ENCODE measurements at regions not wholly inside any gene's neighbourhood (a gene's known extent, or its start where the extent isn't known, plus 50 kb on each side); places are given as distances from the start of the nearest gene placed in this dataset.
"Not testable (repeated sequence)": the region's sequence is repeated elsewhere in the genome, so short reads cannot be mapped to it uniquely, and the experiment has no call there.

GRCh38 chr20:23142162-23143050 is 56.3 kb upstream of the CD93 start:
- DNase-seq (ENCODE audit: low read depth in 3 of 3, low spot score in 2 of 3), result no peak

GRCh38 chr20:23141450-23142161 is 55.5 kb upstream of the CD93 start:
- DNase-seq (ENCODE audit: low read depth in 3 of 3, low spot score in 2 of 3), result no peak

GRCh38 chr20:23140991-23141390 is 54.9 kb upstream of the CD93 start:
- no peak for DNase-seq (ENCODE audit: low read depth in 3 of 3, low spot score in 2 of 3)

GRCh38 chr20:23139984-23140383 is 53.9 kb upstream of the CD93 start:
- DNase-seq (ENCODE audit: low read depth in 3 of 3, low spot score in 2 of 3), result not testable (repeated sequence)

GRCh38 chr20:23139524-23139923 is 53.4 kb upstream of the CD93 start:
- DNase-seq (ENCODE audit: low read depth in 3 of 3, low spot score in 2 of 3), result no peak

GRCh38 chr20:23138682-23139081 is 52.6 kb upstream of the CD93 start:
- no peak for DNase-seq (ENCODE audit: low read depth in 3 of 3, low spot score in 2 of 3)

GRCh38 chr20:23138226-23138625 is 52.1 kb upstream of the CD93 start:
- DNase-seq (ENCODE audit: low read depth in 3 of 3, low spot score in 2 of 3), result no peak

GRCh38 chr20:23136893-23137745 is 51.0 kb upstream of the CD93 start:
- DNase-seq (ENCODE audit: low read depth in 3 of 3, low spot score in 2 of 3), result no peak

- DNase-seq (ENCODE audit: low read depth in 3 of 3, low spot score in 2 of 3), result no peak
These were observed 49.6 kb upstream of the CD93 start for GRCh38 chr20:23135449-23136420.

Data from right renal cortex interstitium (tissue), 3 donors.